Heart right ventricle (tissue), 16 donors: ENCODE measurements at regions not wholly inside any gene's neighbourhood (a gene's known extent, or its start where the extent isn't known, plus 50 kb on each side); places are given as distances from the start of the nearest gene placed in this dataset.
A peak's percentile ranks its signal among the peaks of the same experiment; 100 is the strongest.
"Not testable (repeated sequence)": the region's sequence is repeated elsewhere in the genome, so short reads cannot be mapped to it uniquely, and the experiment has no call there.

Source experiments
- ATAC-seq, 8 donors: fragments of 200-7000 bp; cut with Tn5 transposase; one replicate each; pipeline ENCODE4 v1.9.1; 2020; ENCODE audit warnings: mild to moderate bottlenecking in 8 of 8, moderate library complexity in 8 of 8, moderate number of reproducible peaks in 1 of 8
- DNase-seq, 2 donors: peaks; one replicate each; pipeline ENCODE4 v3.0.0-alpha.2; 2020
- H3K27ac ChIP-seq, 10 donors: fragments of 200-600 bp; sonication (generic) in 2 of 10; one replicate each; pipeline versions ENCODE4 v1.5.0 to v1.8.0; 2020 to 2022; ENCODE audit warnings: mild to moderate bottlenecking in 3 of 10
- H3K27me3 ChIP-seq, 7 donors: fragments of 200-600 bp; one replicate each; pipeline ENCODE4 v1.8.0; 2021 to 2022; ENCODE audit warnings: mild to moderate bottlenecking in 2 of 7
- H3K36me3 ChIP-seq, 9 donors: fragments of 200-600 bp; sonication (generic) in 1 of 9; one replicate each; pipeline versions ENCODE4 v1.5.0 to v1.8.0; 2020 to 2022; ENCODE audit warnings: mild to moderate bottlenecking in 2 of 9
- H3K4me1 ChIP-seq, 9 donors: fragments of 200-600 bp; sonication (generic) in 1 of 9; one replicate each; pipeline versions ENCODE4 v1.5.0 to v1.8.0; 2020 to 2022; ENCODE audit warnings: mild to moderate bottlenecking in 4 of 9
- H3K4me3 ChIP-seq, 10 donors: fragments of 200-600 bp; sonication (generic) in 2 of 10; one replicate each; pipeline versions ENCODE4 v1.5.0 to v1.8.0; 2020 to 2022; ENCODE audit warnings: mild to moderate bottlenecking in 7 of 10, moderate library complexity in 2 of 10
- H3K9me3 ChIP-seq, 11 donors: fragments of 200-600 bp in 10 of 11; sonication (generic) in 2 of 11; one replicate each; pipeline versions ENCODE4 v1.5.0 to v1.8.0; 2013 to 2022; ENCODE audit warnings: mild to moderate bottlenecking in 2 of 11, control low read depth in 1 of 11, moderate library complexity in 1 of 11
- WGBS, 2 donors: extraction: QIAGEN DNeasy Blood & Tissue Kit; methylation state at CpG; one replicate each; pipeline ENCODE4 v1.1.7; 2013; ENCODE audit warnings: inconsistent platforms in 1 of 2; 5-methylcytosine and 5-hydroxymethylcytosine counted together
- intact Hi-C, 10 donors: fragments of 100-400 bp; cut with DNase I; formaldehyde crosslinking; loops; one replicate each; pipeline versions ENCODE4 v1.11.1 to v1.14.2; 2022
- TF ChIP-seq, protein P1 (sequence below), 9 donors: fragments of 200-600 bp; sonication (generic) in 2 of 9; IDR thresholded peaks; one replicate each; pipeline versions ENCODE4 v1.5.0 to v1.8.0; 2021 to 2022; ENCODE audit warnings: antibody characterized with exemption in 9 of 9, mild to moderate bottlenecking in 5 of 9, moderate library complexity in 1 of 9
- donor health status: Arrhythmogenic right ventricular cardiomyopathy.
- donor health status: ischemic (EF 13 %, LVEDD 7.1; RV severe dilation, severe dysfunction).
- donor health status: healthy with polysubstance abuse.
- donor health status: DM: no; HTN: yes; CAD: no.
- donor health status: DM: no; HTN: no; CAD: no.
- donor health status: ischemic (EF 25% LVEDD 6.9; RV normal size, moderate dysfunction).
- donor health status: ischemic (EF 25% LVEDD 5.7; RV mildly dilated, moderate dysfunction).
- donor health status: healthy.
- donor health status: DM: yes; HTN: yes; CAD: no.
- donor health status: Ischemic cardiomyopathy.
- donor health status: ischemic (EF 35%, LVEDD 5.7; RV mildly dilated, moderate dysfunction).
- donor health status: nonischemic (EF 11% LVEDD 7.7; RV severe dilation, severe dysfunction).
- donor health status: DM: yes; HTN: yes; CAD: no.
- donor health status: PGD.
- donor health status: ischemic (EF 29% LVEDD 5.4; RV normal size, mild dysfunction).
- donor health status: nonischemic (EF 23%, LVEDD 6.1; RV moderate dilation, normal function).

DNA sequence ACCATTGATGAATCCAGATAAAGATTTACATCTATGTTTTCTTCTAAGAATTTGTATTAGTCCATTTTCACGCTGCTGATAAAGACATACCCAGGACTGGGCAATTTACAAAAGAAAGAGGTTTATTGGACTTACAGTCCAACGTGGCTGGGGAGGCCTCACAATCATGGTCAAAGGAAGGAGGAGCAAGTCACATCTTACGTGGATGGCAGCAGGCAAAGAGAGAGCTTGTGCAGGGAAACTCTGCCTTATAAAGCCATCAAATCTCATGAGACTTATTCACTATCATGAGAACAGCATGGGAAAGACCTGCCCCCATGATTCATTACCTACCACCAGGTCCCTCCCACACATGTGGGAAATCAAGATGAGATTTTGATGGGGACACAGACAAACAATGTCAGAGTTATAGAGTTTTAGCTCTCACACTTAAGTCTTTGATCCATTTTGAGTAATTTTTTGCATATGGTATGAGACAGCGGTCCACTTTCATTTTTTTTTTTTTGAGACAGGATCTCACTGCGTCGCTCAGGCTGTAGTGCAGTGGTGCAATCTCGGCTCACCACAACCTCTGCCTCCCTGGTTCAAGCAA is 53.5 kb upstream of the JADE2 start:
- 86 to 87% methylated on average over 7 of the region's 7 CpGs for WGBS, 2 donors
- ATAC-seq, H3K27ac ChIP-seq, H3K9me3 ChIP-seq, H3K4me1 ChIP-seq, H3K27me3 ChIP-seq, DNase-seq, H3K4me3 ChIP-seq, H3K36me3 ChIP-seq: not testable (repeated sequence)
- intact Hi-C loops, result loop anchor here in 1 of 10 donors (10.0 kb wide), 1 partner anchor 57 kb away; the partner anchor contains the start of gene CDKN2AIPNL

DNA sequence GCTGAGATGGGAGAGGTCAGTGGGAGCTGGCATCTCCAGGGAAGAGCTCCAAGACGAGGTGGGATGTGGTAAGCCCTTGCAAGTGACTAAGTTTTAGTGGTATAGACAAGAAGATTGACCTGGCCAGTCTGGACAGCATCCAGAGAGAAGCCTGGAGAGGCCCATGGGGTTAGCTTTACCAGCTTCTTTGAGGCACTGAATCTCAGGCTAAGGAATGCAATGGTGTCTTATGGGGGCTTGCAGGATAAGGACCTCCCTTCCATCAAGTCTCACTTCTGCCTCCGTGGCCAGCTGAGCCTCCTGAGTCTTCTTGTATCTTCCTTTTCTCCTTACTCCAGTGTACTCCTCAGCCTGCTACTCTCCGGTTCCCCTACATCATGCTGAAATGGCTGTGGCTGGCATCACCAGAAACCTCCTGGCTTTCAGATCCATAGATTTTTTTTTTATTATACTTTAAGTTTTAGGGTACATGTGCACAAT is 56.5 kb upstream of the JADE2 start:
- TF ChIP-seq, protein P1, sequence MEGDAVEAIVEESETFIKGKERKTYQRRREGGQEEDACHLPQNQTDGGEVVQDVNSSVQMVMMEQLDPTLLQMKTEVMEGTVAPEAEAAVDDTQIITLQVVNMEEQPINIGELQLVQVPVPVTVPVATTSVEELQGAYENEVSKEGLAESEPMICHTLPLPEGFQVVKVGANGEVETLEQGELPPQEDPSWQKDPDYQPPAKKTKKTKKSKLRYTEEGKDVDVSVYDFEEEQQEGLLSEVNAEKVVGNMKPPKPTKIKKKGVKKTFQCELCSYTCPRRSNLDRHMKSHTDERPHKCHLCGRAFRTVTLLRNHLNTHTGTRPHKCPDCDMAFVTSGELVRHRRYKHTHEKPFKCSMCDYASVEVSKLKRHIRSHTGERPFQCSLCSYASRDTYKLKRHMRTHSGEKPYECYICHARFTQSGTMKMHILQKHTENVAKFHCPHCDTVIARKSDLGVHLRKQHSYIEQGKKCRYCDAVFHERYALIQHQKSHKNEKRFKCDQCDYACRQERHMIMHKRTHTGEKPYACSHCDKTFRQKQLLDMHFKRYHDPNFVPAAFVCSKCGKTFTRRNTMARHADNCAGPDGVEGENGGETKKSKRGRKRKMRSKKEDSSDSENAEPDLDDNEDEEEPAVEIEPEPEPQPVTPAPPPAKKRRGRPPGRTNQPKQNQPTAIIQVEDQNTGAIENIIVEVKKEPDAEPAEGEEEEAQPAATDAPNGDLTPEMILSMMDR (IDR thresholded peaks at IDR 0.05), result no peak
- WGBS, 2 donors, result 75 to 79% methylated on average over 3 of the region's 3 CpGs
- H3K4me1 ChIP-seq, result peaks cover 12 to 33% (median 31%) of the 10 kb centered on the region in 9 donors
- no peak overlapping the region for H3K4me3 ChIP-seq
- ATAC-seq (no peak), DNase-seq (no peak)
- H3K9me3 ChIP-seq, result peaks cover 0 to 5% (median 0%) of the 10 kb centered on the region in 11 donors
- H3K36me3 ChIP-seq, result no peaks in the 10 kb centered on the region
- H3K27ac ChIP-seq, result no peak overlapping the region
- intact Hi-C loops, result loop anchor here in 8 of 10 donors (5.0 to 10.0 kb wide), 9 partner anchors 33 to 103 kb away; partner anchors contain the start of genes CDKN2AIPNL (in 3 of the 8), JADE2 (in 1 of the 8) and UBE2B (in 1 of the 8)
- H3K27me3 ChIP-seq, result no peaks in the 10 kb centered on the region

DNA sequence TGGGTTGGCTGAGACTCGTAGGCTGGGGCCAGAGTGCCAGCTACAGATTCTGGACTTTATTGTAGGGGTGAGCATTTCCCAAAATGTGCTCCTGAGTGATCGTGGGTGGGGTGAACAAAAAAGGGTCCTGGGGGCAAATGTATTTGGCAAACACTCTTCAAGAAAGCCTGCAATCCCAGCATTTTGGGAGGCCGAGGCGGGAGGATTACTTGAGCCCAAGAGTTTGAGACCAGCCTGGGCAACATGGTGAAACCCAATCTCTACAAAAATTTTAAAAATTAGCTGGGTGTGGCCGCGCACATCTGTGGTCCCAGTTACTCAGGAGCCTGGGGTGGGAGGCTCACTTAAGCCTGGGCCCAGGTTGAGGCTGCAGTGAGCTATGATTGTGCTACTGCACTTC is 55.5 kb upstream of the CDKN2AIPNL start:
- no peak for ATAC-seq
- no peak for DNase-seq

DNA sequence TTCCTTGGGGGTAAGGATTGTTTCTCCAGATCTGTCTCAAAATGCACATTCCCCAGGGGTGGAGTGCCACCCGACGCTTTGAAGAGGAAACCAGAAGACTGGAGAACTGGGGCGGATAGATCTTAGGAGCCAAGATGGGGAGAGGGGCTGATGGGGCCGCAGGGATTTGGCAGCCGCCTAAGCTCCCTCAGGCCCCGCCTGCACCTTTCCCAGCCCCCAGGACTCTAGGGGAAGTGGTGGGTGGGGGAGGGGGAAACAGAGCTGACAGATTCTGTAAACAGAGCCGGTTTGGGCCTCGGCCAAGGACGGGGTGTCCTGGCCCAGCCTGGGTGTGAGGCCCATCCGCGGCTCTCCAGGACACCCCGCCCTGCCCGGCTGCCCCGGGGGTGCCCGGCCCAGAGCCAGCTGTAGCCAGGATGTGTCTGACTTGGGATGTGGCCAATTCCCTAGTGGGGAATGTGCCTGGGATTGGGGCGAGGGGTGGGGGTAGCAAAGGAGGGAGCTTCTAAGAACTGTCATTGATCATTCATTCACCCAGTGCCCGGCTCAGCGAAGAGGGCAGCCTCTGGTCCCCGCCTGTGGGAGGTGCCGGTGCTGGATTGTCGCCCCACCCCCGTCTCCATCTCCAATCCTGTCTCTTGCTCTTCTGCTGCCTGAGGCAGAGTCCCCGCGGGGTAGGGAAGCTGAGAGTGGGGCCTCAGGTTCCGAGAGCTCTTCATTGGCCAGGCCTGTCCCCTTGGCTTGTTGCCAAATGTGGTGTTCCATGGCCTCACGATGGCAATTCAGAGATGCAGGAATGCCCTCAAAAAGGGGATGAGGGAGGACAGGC is 54.8 kb upstream of the CDKN2AIPNL start:
- Histone ChIP-seq H3K27ac (peak overlapping the region; percentile 90 to 99 (median 97)), H3K27me3 (no peaks in the 10 kb centered on the region), H3K4me3 (peak overlapping the region; percentile 6 to 70 (median 53)), H3K36me3 (no peaks in the 10 kb centered on the region), H3K4me1 (peaks cover 12 to 39% (median 35%) of the 10 kb centered on the region in 9 donors), H3K9me3 (no peaks in the 10 kb centered on the region)
- TF ChIP-seq, protein P1 (IDR thresholded peaks at IDR 0.05), result peak in 1 of 9 donors; percentile 18
- peak; percentile 94 to 99 for DNase-seq
- ATAC-seq, result peak; percentile 83 to 95 (median 92)
- intact Hi-C loops, result loop anchor here in 9 of 10 donors (1.0 to 10.0 kb wide), 18 partner anchors 27 to 106 kb away; partner anchors contain the start of genes CDKN2AIPNL (in 3 of the 9), JADE2 (in 2 of the 9) and UBE2B (in 2 of the 9)
- WGBS, 2 donors, result 1 to 2% methylated on average over 25 to 26 of the region's 26 CpGs

More for the DNA sequence above, 55.5 kb upstream of the CDKN2AIPNL start:
- WGBS, 2 donors, result 88% methylated on average over 6 of the region's 6 CpGs
- intact Hi-C loops, result loop anchor here in 8 of 10 donors (2.0 to 10.0 kb wide), 12 partner anchors 30 to 105 kb away; partner anchors contain the start of genes CDKN2AIPNL (in 3 of the 8), JADE2 (in 2 of the 8) and UBE2B (in 1 of the 8)
- no peaks in the 10 kb centered on the region for H3K36me3 ChIP-seq
- H3K27ac ChIP-seq, result peak overlapping the region; percentile 90 to 99 (median 97)
- H3K4me1 ChIP-seq, result peaks cover 12 to 35% (median 32%) of the 10 kb centered on the region in 9 donors
- no peaks in the 10 kb centered on the region for H3K27me3 ChIP-seq
- H3K4me3 ChIP-seq, result peak overlapping the region in 4 of 10 donors; percentile 6 to 64 (median 50)
- H3K9me3 ChIP-seq, result no peaks in the 10 kb centered on the region
- TF ChIP-seq, protein P1 (IDR thresholded peaks at IDR 0.05), result no peak
